GM19455 (cell line): ENCODE measurements at regions not wholly inside any gene's neighbourhood (a gene's known extent, or its start where the extent isn't known, plus 50 kb on each side); places are given as distances from the start of the nearest gene placed in this dataset.
"Not testable (repeated sequence)": the region's sequence is repeated elsewhere in the genome, so short reads cannot be mapped to it uniquely, and the experiment has no call there.

Experiments used
- ATAC-seq: cut with Tn5 transposase; IDR thresholded peaks from one replicate; pipeline ENCODE4 v1.9.1; 2021; ENCODE audit not compliant: unreplicated experiment

- no peak for ATAC-seq
These were observed 154.2 kb upstream of the TSLP start for GRCh38 chr5:110917161-110917875.

- no peak for ATAC-seq
These were observed 152.8 kb upstream of the TSLP start for GRCh38 chr5:110918683-110919082.

GRCh38 chr5:110923971-110924370 lies 147.5 kb upstream of the TSLP start:
- no peak for ATAC-seq

DNA sequence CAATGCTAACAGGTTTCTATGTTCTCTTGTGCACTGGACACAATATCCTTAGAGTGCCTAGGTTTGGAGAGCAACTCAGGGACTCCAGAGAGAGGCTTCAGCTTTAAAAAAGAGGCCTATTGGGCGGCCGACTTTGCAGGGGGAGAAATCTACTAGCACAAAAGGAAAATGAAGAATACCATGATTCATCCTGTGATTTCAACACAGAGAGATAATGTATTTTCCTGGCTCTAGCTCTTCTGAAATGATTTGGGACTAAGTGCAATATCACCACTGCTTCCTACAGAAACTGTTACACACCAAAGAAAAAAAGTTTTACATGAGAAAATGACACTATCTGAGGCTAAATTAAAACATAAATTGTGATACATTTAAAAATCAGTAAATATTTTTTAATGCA lies 146.1 kb upstream of the TSLP start:
- ATAC-seq = no peak

DNA sequence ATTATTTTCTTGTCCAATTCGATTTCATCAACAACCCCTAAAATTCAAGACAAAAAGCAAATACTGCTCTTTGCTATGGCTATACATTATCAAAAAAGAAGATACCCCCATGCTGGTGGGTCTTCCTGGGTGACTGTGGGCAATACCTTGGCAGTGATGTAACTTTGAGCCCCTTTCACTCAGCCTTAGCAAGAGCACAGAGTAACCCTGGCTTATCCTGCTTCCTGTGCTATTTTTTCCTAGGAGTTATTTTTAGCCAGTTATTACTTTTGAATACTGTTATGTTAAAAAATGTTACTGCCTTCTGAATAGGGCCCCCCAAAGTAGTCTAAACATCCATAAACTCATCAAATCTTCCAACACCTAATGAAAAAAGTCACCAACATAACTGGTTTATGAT lies 145.6 kb upstream of the TSLP start:
- ATAC-seq = no peak

DNA sequence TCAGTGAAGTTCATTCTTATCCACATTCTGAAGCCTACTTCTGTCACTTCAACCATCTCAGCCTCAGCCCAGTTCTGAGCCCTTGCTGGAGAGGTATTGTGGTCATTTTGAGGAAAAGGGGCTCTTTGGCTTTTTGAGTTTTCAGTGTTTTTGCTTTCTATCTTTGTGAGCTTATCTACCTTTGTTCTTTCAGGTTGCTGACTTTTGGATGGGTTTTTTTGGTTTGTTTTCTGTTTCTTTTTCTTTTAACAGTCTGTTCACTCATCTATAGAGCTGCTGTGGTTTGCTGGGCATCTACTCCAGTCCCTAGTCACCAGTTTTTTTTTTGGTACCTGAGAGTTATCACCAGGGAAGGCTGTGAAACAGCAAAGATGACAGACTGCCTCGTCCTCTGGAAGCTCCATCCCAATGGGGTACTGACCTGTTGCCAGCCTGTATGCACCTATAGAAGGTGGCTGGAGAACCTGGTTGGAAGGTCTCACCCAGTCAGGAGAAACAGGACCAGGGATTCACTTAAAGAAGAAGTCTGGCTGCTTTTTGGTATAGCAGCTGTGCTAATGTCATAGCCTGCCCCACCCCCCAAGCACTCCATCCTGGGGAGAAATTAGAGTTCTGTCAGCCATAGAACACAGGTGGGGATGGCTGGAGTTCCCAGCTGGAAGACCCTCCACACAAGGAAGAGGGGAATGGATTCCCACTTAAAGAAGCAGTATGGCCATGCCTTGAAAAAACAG lies 138.6 kb upstream of the TSLP start:
- ATAC-seq = peak; percentile 99

DNA sequence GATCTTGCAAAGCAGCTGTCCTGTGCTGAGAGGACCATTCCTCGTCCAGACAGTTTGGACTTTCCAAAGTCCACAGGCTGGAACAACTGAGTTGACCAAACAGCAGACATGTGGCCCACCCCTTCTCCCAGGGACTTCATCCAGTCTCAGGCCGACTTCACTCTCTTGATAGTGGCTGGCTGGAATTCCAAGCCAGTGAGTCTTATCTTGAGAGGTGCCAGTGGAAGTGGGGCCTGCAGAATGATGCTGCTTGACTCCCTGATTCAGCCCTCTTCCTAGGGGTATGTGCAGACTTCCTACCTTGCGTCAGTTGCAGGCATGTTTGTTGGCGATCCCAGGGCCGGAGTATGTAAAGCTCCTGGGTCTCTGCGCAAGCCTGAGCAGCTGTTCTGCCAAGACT lies 131.4 kb upstream of the TSLP start:
- ATAC-seq = no peak

GRCh38 chr5:110945874-110946436 lies 125.6 kb upstream of the TSLP start:
- ATAC-seq = no peak

- ATAC-seq = no peak
These were observed 120.1 kb upstream of the TSLP start for GRCh38 chr5:110951373-110951791.

DNA sequence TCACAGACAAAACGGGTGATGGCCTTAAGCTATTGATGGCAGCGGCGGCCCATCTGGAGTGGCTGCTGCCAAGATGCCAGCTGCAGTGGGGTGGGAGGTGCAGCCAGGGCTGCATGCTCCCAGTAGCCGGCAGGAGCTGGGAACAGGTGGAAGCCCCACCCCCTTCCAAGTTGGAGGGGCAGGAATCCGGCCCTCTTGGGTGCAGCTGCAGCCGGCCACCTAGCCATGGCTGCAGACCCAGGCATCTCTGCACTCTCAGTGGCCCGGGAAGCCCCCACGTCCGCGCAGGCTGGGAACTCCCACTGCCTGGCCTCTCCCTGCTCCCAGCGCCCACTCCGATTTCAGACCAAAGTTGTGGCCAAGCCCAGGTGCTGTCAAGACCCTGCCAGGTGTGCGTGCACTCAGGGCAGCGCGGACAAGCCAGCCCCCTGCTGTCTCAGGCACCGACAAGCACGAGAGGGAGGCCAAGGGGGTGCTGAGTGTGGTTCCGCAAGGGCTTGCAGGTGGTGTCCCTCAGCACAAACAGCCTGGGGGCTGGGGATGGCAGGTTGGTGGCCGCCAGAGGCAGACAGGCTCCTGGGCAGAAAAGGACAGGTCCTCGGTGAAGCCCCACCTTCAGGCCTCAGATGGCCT lies 115.1 kb upstream of the TSLP start:
- ATAC-seq = no peak

GRCh38 chr5:110956913-110957813 lies 114.3 kb upstream of the TSLP start:
- no peak for ATAC-seq

- ATAC-seq = no peak
These were observed 113.6 kb upstream of the TSLP start for GRCh38 chr5:110957934-110958333.

DNA sequence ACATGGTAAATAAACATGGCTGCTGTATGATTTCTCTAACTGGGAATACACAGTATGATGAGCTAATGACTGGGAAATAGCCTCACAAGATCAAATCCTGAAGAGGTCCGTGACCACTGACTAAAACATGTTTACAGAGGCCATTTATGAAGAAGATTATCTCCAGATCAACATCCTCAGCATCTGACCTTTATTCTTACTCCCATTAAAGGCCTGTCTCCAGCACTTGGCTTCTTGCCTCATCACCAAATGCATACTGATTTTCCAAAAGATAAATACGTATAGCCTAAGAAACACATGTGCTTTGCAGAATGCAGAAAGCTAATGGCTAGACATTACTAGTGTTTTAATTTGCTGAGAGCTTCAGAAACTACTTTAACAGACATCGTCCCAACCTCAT lies 108.0 kb upstream of the TSLP start:
- ATAC-seq = no peak

DNA sequence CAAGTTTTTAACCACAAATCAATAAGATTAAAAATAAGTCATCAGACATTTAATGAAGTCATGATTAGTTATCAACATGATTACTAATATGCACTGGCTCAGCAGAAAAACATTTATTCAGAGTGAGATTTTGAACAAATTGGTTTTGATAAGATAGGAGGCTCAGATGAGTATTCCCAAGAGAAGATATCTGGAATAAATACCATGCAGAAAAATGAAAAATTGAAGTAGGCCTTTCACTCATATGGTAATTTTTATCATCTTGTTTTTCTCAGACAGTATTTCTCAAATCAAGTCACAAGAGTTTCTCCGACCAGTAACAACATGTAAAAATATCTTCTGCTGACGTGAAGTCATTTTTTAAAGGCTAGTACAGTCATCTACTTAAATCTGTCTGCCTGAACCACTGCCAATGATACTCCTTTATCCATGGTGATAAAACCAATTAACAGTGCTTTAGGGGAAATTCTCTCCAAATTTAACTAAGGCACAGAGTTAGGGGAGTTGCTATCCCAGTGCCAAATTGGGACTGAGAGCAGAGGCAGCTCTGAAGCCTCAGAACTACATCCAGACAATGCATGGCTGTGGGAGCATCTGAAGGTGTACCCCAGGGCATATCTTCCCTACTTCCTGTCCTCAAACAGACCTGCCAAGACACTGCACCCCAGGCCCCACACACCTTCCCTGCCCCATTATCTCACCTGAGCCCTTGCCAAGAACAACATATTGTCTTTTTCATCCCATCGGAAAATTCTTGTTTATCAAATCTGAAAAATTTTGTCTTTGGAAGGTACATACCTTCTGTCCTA lies 105.5 kb upstream of the TSLP start:
- ATAC-seq = no peak

GRCh38 chr5:110968246-110969005 lies 103.1 kb upstream of the TSLP start:
- ATAC-seq = no peak

DNA sequence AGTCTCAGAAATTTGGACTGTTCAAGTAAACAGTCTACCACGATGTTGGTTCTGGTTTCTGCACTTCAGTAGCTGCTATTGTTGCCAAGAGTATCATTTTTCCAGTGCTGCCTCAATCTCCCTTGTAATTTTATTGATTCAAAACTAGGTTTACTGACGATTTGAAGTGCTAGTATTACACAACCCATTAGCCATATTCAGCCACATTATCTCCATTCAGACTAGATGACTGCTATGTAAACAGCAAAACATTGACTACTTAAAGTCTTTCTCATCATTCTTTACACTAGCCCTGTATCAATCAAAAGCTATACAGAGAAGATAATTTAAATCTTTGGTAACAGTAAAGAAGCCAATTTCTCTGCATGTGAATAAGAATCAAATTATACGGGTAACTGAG lies 102.0 kb upstream of the TSLP start:
- no peak for ATAC-seq

DNA sequence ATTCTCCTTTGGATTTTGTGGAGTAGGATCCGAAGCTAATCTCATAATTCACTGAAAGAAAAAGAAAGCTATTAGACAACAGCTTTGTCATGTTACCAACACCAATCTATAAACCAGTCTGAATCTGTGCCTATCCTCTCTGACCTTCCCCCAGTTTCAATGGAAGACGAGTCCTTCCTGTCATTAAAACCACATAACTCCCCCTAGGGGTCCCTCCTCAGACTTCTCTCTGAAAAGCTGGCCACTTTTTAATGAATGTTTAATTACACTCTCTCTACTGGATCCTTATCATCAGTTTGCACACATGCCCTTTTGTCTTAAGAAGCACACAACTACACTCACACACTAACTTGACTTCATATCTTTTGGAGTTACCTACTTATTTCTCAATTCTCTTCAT lies 98.0 kb upstream of the TSLP start:
- no peak for ATAC-seq

DNA sequence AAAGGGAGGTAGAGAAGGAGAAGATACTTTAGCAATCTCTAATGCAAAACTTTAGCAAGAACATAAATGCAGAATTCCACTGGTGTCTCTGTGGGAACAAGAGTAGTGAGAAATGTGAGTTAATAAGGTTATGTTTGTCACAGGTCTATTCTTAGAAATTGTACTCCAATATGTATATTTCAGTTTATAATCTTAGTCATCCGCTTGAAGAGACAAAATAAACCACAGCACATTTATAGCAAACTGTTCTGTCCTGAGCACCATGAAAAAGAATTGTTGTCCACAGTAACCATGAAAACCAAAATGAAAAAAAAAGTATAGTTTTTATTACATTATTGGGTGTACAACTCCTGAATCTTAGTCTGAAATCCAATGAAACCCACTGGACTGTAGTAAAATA lies 93.6 kb upstream of the TSLP start:
- ATAC-seq = no peak

DNA sequence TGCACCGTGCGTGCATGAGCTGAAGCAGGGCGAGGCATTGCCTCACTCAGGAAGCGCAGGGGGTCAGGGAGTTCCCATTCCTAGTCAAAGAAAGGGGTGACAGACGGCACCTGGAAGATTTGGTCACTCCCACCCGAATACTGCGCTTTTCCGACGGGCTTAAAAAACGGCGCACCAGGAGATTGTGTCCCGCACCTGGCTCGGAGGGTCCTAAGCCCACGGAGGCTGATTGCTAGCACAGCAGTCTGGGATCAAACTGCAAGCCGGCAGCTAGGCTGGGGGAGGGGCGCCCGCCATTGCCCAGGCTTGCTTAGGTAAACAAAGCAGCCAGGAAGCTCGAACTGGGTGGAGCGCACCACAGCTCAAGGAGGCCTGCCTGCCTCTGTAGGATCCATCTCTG lies 85.6 kb upstream of the TSLP start:
- not testable (repeated sequence) for ATAC-seq
